HG03439 (cell line): ENCODE measurements at regions not wholly inside any gene's neighbourhood (a gene's known extent, or its start where the extent isn't known, plus 50 kb on each side); places are given as distances from the start of the nearest gene placed in this dataset.
"Not testable (repeated sequence)": the region's sequence is repeated elsewhere in the genome, so short reads cannot be mapped to it uniquely, and the experiment has no call there.

Experiments used
- ATAC-seq: cut with Tn5 transposase; IDR thresholded peaks from one replicate; pipeline ENCODE4 v1.9.1; 2021; ENCODE audit warnings: mild to moderate bottlenecking, moderate library complexity; ENCODE audit not compliant: unreplicated experiment

GRCh38 chr4:124432500-124432899 lies 280.0 kb downstream of the ANKRD50 start:
- ATAC-seq, result no peak

GRCh38 chr4:124433044-124433443 lies 279.5 kb downstream of the ANKRD50 start:
- ATAC-seq, result no peak

- no peak for ATAC-seq
Measured at GRCh38 chr4:124433500-124433899, 279.0 kb downstream of the ANKRD50 start.

DNA sequence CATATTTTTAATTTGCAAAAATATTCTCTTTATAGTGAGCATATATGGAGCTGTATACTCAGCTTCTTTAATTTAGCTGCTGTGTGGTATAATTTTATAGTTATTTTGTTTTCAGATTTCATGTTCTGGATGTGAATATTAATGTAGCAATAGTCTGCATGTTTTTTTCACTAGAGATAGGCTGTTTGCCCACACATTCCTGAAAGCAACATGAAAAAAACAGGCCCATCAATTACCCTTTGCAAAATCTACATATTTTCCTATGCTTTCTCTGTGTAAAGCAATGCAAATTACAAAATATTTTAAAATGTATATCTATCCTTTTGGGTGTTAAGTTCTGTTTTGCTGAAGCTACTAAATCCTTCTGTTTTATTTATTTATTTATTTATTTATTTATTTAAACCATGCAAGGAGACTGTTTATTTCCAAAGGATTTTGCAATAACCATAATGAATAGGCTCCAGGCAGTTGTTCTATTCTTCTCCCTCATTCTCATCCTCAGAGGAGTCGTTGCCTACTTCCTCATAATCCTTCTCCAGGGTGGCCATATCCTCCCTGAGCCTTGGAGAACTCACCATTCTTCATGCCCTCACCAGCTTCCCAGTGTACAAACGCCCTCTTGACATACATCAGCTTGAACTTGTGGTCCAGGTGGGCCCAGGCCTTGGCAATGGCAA lies 277.1 kb downstream of the ANKRD50 start:
- no peak for ATAC-seq

- no peak for ATAC-seq
Measured at GRCh38 chr4:124437853-124438495, 274.6 kb downstream of the ANKRD50 start.

- no peak for ATAC-seq
Measured at GRCh38 chr4:124445071-124445470, 267.5 kb downstream of the ANKRD50 start.

DNA sequence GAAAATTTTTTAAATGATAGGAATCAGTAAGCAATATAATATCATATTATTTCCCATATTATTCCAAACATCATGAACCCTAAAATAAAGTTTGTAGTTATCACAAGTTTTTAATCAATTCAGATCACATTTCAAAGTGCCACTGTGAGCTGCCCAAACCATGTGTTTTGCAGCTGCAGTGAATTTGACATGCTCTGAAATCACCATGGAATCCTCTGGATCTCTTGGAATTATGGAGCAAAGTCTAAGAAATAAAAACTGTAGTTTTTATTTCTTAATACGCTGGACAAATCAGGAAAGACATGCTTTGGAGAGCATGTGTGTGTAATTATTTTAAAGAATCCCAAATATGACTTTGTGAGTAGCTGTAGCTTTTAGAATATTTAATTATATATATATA lies 262.7 kb downstream of the ANKRD50 start:
- no peak for ATAC-seq

- ATAC-seq, result no peak
Measured at GRCh38 chr4:124450851-124451250, 261.7 kb downstream of the ANKRD50 start.

DNA sequence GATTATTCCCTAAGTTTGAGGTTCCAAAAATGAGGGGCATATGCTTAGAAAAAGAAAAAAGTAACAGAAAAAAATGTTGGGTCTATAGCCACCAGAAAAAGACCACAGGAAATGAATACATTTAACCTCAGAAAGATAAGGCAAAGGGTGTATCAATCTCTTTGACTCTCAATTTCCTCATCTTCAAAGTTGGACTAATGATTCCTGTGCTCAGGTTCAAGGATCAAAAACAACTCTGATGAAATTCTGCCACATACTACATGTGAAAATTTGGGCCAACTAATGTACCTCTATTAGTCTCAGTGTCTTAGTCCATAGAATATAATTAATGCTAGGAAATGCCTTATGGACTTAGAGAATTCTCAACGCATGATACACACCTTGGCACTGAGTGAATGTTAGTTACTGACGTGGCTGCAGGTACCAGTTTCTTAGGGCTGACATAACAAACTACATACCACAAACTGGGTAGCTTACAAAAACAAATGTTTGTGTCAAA lies 257.7 kb downstream of the ANKRD50 start:
- no peak for ATAC-seq

- no peak for ATAC-seq
Measured at GRCh38 chr4:124455671-124456070, 256.9 kb downstream of the ANKRD50 start.

DNA sequence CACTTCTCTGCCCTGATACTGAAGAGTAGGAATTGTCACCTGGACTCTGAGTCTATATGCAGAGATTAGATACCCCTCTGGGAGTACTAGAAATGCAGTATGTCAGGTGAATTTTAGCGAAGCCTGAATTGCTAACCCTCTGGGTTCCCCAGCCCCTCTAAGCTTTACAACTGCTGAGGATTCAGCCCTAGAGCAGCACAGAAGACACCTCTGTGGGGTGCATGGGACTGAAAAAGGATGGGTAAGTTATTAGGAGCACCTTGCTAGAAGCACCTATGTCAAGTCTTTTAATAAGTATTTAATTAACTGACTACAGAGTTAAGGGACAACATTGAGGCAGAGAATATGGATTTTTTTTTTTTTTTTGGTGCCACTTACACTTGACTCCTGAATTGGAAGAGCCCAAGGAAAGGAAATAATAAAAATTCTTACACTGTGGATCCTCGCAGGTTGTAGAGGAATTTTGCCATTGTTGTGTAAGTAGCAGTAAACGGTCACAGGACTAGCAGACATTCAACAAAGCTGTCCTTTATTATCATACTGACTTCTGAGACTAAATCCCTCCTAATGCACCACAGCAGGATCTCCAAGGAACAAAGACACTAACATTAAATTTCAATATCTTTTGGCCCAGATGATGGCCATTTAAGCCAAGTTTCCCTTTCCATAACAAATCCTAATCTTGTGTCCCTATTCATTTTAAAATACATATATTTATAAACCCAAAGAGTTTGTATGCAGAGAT lies 253.2 kb downstream of the ANKRD50 start:
- no peak for ATAC-seq

DNA sequence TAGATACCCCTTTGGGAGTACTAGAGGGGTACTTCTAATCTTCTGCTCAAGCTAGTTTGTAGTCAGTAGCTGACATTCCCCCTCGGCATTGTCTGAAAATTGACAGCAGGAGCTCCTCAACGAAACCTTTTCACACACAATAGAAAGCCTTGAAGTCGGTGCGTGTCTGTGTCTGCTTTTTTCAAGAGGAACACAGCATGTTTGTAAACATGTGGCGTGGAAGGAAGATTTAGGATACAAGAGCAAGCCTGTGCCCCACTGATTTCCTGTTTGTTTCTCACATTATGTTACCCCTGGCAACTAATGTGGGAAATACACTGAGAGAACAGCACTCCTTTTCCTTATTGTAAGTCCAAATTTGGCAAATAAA lies 252.6 kb downstream of the ANKRD50 start:
- ATAC-seq, result no peak

DNA sequence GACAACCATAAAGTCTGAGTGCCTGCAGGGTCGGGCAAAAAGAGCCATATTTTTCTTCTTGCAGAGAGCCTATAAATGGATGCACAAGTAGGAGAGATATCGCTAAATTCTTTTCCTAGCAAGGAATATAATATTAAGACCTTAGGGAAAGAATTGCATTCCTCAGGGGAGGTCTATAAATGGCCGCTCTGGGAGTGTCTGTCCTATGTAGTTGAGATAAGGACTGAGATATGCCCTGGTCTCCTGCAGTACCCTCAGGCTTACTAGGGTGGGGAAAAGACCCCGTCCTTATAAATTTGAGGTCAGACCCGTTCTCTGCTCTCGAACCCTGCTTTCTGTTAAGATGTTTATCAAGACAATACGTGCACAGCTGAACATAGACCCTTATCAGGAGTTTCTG lies 250.9 kb downstream of the ANKRD50 start:
- ATAC-seq, result not testable (repeated sequence)

GRCh38 chr4:124462954-124463828 lies 249.3 kb downstream of the ANKRD50 start:
- no peak for ATAC-seq

- ATAC-seq, result no peak
Measured at GRCh38 chr4:124464836-124465235, 247.7 kb downstream of the ANKRD50 start.

- no peak for ATAC-seq
Measured at GRCh38 chr4:124468360-124468759, 244.2 kb downstream of the ANKRD50 start.

- no peak for ATAC-seq
Measured at GRCh38 chr4:124469981-124470380, 242.6 kb downstream of the ANKRD50 start.

DNA sequence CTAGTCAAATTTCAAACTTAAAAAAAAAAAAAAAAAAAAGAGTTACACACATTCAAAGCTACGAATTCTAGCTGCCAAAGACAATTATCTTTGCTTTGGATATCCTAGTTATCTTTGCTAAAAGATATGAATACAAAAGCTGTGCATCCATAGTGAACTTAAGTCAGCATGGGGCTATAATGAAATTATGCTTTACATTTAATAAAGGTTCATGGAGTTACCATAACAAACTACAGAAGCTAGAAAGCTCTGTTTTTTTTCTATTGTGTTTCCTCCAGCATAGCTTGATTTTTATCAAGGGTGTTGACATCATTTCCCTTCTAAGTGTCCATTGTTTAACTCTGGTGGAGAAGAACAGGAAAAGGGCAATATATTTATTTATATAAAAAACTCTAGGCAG lies 234.1 kb downstream of the ANKRD50 start:
- ATAC-seq, result no peak

DNA sequence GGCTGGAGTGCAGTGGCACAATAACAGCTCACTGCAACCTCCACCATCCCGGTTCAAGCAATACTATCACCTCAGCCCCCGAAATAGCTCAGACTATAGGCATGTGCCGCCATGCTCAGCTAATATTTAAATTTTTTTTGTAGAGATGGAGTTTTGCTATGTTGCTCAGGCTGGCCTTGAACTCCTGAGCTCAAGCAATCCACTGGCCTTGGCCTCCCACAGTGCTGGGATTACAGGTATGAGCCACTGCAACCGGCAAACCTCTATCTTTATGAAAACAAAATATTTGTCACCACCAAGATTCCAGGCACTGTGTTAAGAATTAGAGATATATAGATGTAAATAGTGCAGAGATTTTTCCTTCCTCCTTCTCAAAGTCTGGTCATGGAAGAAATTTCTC lies 232.5 kb downstream of the ANKRD50 start:
- ATAC-seq, result no peak

- ATAC-seq, result no peak
Measured at GRCh38 chr4:124481123-124481522, 231.4 kb downstream of the ANKRD50 start.
